AG09319 (cell line): ENCODE measurements at regions not wholly inside any gene's neighbourhood (a gene's known extent, or its start where the extent isn't known, plus 50 kb on each side); places are given as distances from the start of the nearest gene placed in this dataset.

Experiments used
- DNase-seq: peaks from one replicate; pipeline ENCODE4 v3.0.0-alpha.2; 2010; ENCODE audit warnings: low read depth; ENCODE audit errors: extremely low read depth
- TF ChIP-seq, protein P1 (sequence below): IDR thresholded peaks from 2 replicates; pipeline ENCODE4 v1.5.1; 2011; ENCODE audit warnings: low read depth, mild to moderate bottlenecking, inconsistent platforms, low read length, moderate library complexity

DNA sequence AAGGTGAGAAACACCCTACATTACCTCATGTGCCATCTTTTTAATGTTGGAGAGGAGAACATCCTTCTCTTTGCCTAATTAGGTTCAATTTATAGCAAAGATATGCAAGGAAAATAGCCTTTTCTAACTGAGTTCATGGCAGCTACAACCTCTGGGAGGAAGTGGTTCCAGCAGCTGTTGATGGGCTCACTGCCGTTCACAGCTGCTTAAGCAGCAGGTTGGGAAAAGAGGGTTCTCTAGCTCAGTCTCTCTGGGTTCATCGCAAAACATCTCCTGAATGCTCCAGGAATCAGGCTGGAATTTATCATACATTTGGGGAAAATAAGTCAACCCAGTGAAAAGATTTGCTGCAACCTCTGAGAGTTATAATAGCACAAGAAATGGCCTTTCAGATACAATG lies 115.1 kb downstream of the UNC5CL start:
- no peak for DNase-seq
- TF ChIP-seq, protein P1, sequence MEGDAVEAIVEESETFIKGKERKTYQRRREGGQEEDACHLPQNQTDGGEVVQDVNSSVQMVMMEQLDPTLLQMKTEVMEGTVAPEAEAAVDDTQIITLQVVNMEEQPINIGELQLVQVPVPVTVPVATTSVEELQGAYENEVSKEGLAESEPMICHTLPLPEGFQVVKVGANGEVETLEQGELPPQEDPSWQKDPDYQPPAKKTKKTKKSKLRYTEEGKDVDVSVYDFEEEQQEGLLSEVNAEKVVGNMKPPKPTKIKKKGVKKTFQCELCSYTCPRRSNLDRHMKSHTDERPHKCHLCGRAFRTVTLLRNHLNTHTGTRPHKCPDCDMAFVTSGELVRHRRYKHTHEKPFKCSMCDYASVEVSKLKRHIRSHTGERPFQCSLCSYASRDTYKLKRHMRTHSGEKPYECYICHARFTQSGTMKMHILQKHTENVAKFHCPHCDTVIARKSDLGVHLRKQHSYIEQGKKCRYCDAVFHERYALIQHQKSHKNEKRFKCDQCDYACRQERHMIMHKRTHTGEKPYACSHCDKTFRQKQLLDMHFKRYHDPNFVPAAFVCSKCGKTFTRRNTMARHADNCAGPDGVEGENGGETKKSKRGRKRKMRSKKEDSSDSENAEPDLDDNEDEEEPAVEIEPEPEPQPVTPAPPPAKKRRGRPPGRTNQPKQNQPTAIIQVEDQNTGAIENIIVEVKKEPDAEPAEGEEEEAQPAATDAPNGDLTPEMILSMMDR = no peak

DNA sequence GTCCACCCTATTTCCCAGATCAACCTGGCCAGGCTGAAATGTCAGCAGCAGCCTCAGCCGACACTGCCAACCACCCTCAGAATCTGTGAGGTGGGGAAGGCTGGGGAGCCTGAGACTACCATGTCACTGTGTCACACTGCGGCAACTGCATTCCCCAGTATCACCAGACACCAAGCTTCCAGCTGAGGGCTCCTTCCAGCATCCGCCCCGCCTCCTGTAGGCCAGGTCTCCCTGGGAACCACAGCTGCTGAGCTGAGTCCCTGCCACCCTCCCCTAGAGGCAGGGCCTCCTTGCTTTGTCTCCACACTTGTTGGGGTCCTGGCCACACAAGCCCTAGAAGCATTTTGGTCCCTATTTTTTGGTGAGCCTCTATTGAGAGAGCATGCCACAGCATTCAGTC lies 115.7 kb downstream of the UNC5CL start:
- TF ChIP-seq, protein P1 = no peak
- DNase-seq = no peak

DNA sequence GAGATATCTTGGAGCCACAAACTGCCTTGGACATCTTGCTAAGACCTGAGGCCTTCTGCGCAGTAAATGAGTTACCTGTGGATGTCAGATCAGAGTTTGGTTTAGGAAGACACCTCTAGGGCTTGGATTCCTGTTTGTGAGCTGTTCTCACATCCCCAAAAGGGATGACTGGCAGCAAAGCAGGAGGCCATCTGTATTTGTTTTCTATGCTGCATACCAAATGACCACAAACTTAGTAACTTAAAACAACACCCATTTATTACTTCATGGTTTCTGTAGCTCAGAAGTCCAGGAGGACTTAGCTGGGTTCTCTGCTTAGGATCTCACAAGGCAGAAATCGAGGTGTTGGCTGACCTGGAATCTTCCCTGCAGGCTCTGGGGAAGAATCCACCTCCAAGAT lies 116.7 kb downstream of the UNC5CL start:
- DNase-seq = no peak
- TF ChIP-seq, protein P1 = no peak

DNA sequence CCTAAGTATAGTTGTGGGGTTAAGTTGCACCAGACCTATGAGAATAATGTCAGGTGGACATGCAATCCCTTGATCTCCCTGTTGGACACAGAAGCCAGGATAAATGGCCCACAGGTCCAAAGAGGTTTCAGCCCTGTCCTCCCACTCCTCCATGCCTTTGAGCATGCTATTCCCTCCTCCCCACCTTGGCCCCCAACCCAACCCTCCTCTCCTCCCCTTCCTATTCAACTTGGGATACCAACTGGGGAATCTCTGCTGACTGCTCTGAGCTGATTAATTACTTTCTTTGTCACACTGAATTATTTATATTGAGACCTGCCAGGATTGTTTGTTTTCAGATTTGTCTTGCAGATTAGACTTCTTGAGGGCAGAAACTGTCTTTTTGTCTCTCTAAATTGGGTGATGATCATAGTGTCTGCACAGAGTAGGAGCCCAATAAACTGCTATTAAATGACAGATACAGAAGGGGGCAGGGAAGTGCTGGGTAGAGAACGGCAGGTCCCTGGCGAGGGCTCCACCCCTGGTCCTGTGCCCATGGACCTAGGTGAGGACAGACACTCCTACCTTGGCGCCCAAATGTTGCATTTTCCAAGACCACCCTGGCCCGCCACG lies 120.9 kb downstream of the UNC5CL start:
- TF ChIP-seq, protein P1 = no peak
- DNase-seq = no peak

DNA sequence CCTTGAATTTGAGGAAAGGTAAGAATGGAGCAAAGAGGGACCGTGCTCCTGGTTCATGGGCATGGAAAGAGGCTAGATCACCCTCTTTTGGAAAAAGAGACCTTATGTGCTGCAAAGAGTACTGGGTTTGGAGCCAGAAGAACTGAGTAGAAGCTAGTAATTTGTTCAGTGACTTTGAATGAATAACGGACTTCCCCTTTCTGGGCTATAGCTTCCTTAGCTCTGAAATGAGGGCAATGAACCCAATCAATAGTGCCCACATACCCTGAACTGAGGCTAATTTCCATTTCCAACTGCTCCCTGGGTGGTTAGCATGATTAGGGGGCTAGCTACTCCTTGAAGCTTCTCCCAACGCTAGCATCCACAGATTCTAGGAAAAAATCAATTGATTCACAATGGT lies 121.4 kb downstream of the UNC5CL start:
- TF ChIP-seq, protein P1 = no peak
- DNase-seq = no peak

DNA sequence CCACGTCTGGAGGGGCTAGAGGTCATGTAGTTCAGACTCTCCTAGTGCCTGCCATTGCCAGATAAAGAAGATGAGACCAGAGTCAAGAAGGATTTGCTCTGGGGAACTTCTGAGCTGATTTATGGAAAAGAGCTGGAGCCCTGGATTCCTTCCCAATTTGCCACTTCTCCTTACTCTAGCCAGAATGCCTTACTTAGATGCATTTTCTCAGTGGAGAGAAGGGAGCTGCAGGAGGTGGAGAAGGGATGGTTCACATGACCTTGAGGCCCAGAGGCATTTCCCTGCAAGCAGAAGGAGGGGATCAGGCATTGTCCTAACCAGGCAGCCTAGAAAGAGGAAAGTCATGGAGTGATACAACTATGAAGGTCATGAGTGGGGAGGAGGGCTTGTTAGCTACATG lies 122.2 kb downstream of the UNC5CL start:
- no peak for DNase-seq
- TF ChIP-seq, protein P1 = no peak

DNA sequence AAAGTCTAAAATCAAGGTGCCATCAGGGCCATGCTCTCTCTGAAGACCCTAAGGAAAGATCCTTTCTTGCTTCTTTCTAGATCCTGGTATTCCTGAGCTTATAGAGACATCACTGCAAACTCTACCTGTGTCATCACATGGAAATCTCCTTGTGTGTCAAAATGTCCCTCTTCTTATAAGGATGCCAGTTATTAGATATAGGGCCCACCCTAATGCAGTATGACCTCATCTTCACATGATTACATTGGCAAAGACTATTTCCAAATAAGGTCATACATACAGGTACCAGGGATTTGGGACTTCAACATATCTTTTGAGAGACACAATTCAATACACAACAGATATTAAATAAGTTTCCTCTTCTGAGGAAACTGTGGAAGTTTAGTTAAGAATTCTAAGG lies 123.9 kb downstream of the UNC5CL start:
- no peak for DNase-seq
- TF ChIP-seq, protein P1 = no peak
